ENCODE measurements at regions not wholly inside any gene's neighbourhood (a gene's known extent, or its start where the extent isn't known, plus 50 kb on each side); places are given as distances from the start of the nearest gene placed in this dataset.

- H3K9me3 ChIP-seq (ENCODE audit: control insufficient read depth, insufficient read depth, low read depth, low read length): no peaks in the 10 kb centered on the region
- no peaks in the 10 kb centered on the region for H3K36me3 ChIP-seq (ENCODE audit: control insufficient read depth in 2 of 2, insufficient read depth in 1 of 2, low read length in 2 of 2)
- ChIA-PET POLR2A (no interaction called here), CTCF (no interaction called here)
- TF ChIP-seq INSM2 (tag by site-specific recombination; IDR thresholded peaks at IDR 0.05): no peak
- no peak for TF ChIP-seq ZNF214 (tag by site-specific recombination; IDR thresholded peaks at IDR 0.05; ENCODE audit: borderline replicate concordance)
- no peak for TF ChIP-seq YY1 (tag by site-specific recombination; IDR thresholded peaks at IDR 0.05)
- no peak for TF ChIP-seq ZNF639 (tag by site-specific recombination; IDR thresholded peaks at IDR 0.05)
- TF ChIP-seq ZSCAN16 (tag by site-specific recombination; IDR thresholded peaks at IDR 0.05): no peak
- no peak for TF ChIP-seq ZNF174 (tag by site-specific recombination; IDR thresholded peaks at IDR 0.05)
- no peak for TF ChIP-seq OSR2 (tag by site-specific recombination; IDR thresholded peaks at IDR 0.05)
- no peak for TF ChIP-seq ZNF747 (tag by site-specific recombination; IDR thresholded peaks at IDR 0.05)
- no peak for TF ChIP-seq ZNF433 (tag by site-specific recombination; IDR thresholded peaks at IDR 0.05; ENCODE audit: low read depth)
- no peak for TF ChIP-seq ZNF561 (tag by site-specific recombination; IDR thresholded peaks at IDR 0.05; ENCODE audit: borderline replicate concordance)
- no peak for TF ChIP-seq ZNF548 (tag by site-specific recombination; IDR thresholded peaks at IDR 0.05)
- no peak for TF ChIP-seq PBX3 (CRISPR knock-in tag; IDR thresholded peaks at IDR 0.05)
- no peak for TF ChIP-seq GFI1B (tag by site-specific recombination; IDR thresholded peaks at IDR 0.05)
- TF ChIP-seq ZNF776 (tag by site-specific recombination; IDR thresholded peaks at IDR 0.05; ENCODE audit: borderline replicate concordance): no peak
- TF ChIP-seq EGR2 (tag by site-specific recombination; IDR thresholded peaks at IDR 0.05; ENCODE audit: low read depth): no peak
- TF ChIP-seq ZNF202 (tag by site-specific recombination; IDR thresholded peaks at IDR 0.05; ENCODE audit: borderline replicate concordance): no peak
- no peak for TF ChIP-seq ZBTB44 (tag by site-specific recombination; IDR thresholded peaks at IDR 0.05)
- TF ChIP-seq HOXA7 (CRISPR knock-in tag; IDR thresholded peaks at IDR 0.05; ENCODE audit: borderline replicate concordance): no peak
- no peaks in the 10 kb centered on the region for H3K4me1 ChIP-seq (ENCODE audit: control insufficient read depth, insufficient read depth, low read length)
- no peak overlapping the region for H3K27ac ChIP-seq (ENCODE audit: extremely low read depth, low read depth, low read length)
- H3K4me3 ChIP-seq (ENCODE audit: low read depth, low read length): no peak overlapping the region
Observed at GRCh38 chr5:21209409-21209808, 1221.4 kb upstream of the CDH18 start.

- ChIA-PET POLR2A (no interaction called here), CTCF (interaction anchor here (0.6 kb wide), 1 partner anchor 181 kb away, joined by 4 read pairs; no protein-coding TSS in a partner anchor)
- H3K36me3 ChIP-seq (ENCODE audit: control insufficient read depth in 2 of 2, insufficient read depth in 1 of 2, low read length in 2 of 2): no peaks in the 10 kb centered on the region
- no peak overlapping the region for H3K4me3 ChIP-seq (ENCODE audit: low read depth, low read length)
- no peak overlapping the region for H3K27ac ChIP-seq (ENCODE audit: extremely low read depth, low read depth, low read length)
- no peaks in the 10 kb centered on the region for H3K4me1 ChIP-seq (ENCODE audit: control insufficient read depth, insufficient read depth, low read length)
- H3K9me3 ChIP-seq (ENCODE audit: control insufficient read depth, insufficient read depth, low read depth, low read length): no peaks in the 10 kb centered on the region
- TF ChIP-seq PATZ1 (tag by site-specific recombination; IDR thresholded peaks at IDR 0.05): no peak
- no peak for TF ChIP-seq ZNF501 (tag by site-specific recombination; IDR thresholded peaks at IDR 0.05)
- no peak for TF ChIP-seq ZNF777 (tag by site-specific recombination; IDR thresholded peaks at IDR 0.05; ENCODE audit: borderline replicate concordance)
- no peak for TF ChIP-seq ZNF354C (tag by site-specific recombination; IDR thresholded peaks at IDR 0.05; ENCODE audit: borderline replicate concordance, low read depth)
- TF ChIP-seq ZNF292 (tag by site-specific recombination; IDR thresholded peaks at IDR 0.05; ENCODE audit: borderline replicate concordance, low read depth): no peak
- no peak for TF ChIP-seq ZNF830 (tag by site-specific recombination; IDR thresholded peaks at IDR 0.05; ENCODE audit: low read depth)
- no peak for TF ChIP-seq ZNF510 (tag by site-specific recombination; IDR thresholded peaks at IDR 0.05; ENCODE audit: insufficient replicate concordance)
- TF ChIP-seq ZNF214 (tag by site-specific recombination; IDR thresholded peaks at IDR 0.05; ENCODE audit: borderline replicate concordance): no peak
- no peak for TF ChIP-seq ZBTB48 (tag by site-specific recombination; IDR thresholded peaks at IDR 0.05)
- no peak for TF ChIP-seq ZSCAN18 (tag by site-specific recombination; IDR thresholded peaks at IDR 0.05)
Observed at GRCh38 chr5:21199087-21199486, 1211.1 kb upstream of the CDH18 start.
